PC-9 (cell line): ENCODE measurements at regions not wholly inside any gene's neighbourhood (a gene's known extent, or its start where the extent isn't known, plus 50 kb on each side); places are given as distances from the start of the nearest gene placed in this dataset.

ENCODE experiments used
- EZH2 ChIP-seq: fragments of 200-600 bp; sonication (generic); IDR thresholded peaks from 2 replicates; pipeline ENCODE4 v1.8.0; 2017; ENCODE audit warnings: antibody characterized with exemption, low read depth
- TF ChIP-seq, protein P1 (sequence below): fragments of 200-600 bp; sonication (generic); conservative IDR thresholded peaks from 2 replicates; pipeline ENCODE4 v1.6.1; 2017; ENCODE audit warnings: mixed run types, antibody characterized with exemption, mild to moderate bottlenecking, moderate library complexity

DNA sequence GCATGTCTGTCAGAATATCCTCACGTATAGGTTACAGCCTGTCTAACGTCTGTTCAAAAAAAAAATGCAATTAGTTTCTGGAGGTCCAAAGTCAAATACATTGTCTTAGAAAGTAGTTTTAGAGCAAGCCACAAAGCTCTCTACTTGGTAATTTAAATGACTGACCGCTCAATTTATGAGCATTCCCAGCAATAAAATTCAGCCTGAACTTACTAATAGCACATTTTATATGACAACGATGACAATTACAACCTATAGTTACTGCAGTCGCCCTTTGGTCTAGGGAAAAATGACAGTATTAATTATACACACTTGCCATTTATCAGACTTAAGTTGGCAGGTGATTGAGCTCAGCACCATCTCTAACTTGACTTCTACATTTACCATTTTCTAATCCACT lies 425.8 kb upstream of the STEAP1 start:
- TF ChIP-seq, protein P1, sequence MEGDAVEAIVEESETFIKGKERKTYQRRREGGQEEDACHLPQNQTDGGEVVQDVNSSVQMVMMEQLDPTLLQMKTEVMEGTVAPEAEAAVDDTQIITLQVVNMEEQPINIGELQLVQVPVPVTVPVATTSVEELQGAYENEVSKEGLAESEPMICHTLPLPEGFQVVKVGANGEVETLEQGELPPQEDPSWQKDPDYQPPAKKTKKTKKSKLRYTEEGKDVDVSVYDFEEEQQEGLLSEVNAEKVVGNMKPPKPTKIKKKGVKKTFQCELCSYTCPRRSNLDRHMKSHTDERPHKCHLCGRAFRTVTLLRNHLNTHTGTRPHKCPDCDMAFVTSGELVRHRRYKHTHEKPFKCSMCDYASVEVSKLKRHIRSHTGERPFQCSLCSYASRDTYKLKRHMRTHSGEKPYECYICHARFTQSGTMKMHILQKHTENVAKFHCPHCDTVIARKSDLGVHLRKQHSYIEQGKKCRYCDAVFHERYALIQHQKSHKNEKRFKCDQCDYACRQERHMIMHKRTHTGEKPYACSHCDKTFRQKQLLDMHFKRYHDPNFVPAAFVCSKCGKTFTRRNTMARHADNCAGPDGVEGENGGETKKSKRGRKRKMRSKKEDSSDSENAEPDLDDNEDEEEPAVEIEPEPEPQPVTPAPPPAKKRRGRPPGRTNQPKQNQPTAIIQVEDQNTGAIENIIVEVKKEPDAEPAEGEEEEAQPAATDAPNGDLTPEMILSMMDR, result no peak
- TF ChIP-seq EZH2, result no peak
